DMS153 treated with DMSO at 0.1 percent for 48 hours (cell line): ENCODE measurements at regions not wholly inside any gene's neighbourhood (a gene's known extent, or its start where the extent isn't known, plus 50 kb on each side); places are given as distances from the start of the nearest gene placed in this dataset.
A peak's percentile ranks its signal among the peaks of the same experiment; 100 is the strongest.

Source experiments
- DNase-seq: peaks from one replicate; lab custom pipeline; 2025; ENCODE audit not compliant: unreplicated experiment; lab: John Stamatoyannopoulos, UW

GRCh38 chr2:53450923-53451322, 316.7 kb upstream of the CHAC2 start:
- DNase-seq, result peak; percentile 83

GRCh38 chr2:53448591-53448990, 319.0 kb upstream of the CHAC2 start:
- DNase-seq, result no peak

GRCh38 chr2:53448086-53448485, 319.5 kb upstream of the CHAC2 start:
- no peak for DNase-seq

GRCh38 chr2:53445383-53446070, 322.1 kb upstream of the CHAC2 start:
- DNase-seq, result no peak

GRCh38 chr2:53442783-53443182, 324.8 kb upstream of the CHAC2 start:
- no peak for DNase-seq

GRCh38 chr2:53442093-53442492, 325.5 kb upstream of the CHAC2 start:
- DNase-seq, result no peak

- DNase-seq, result no peak
Observed at GRCh38 chr2:53438692-53439091, 328.9 kb upstream of the CHAC2 start.

- no peak for DNase-seq
Observed at GRCh38 chr2:53438100-53438499, 329.5 kb upstream of the CHAC2 start.

GRCh38 chr2:53437371-53437770, 330.2 kb upstream of the CHAC2 start:
- no peak for DNase-seq

GRCh38 chr2:53436882-53437281, 330.7 kb upstream of the CHAC2 start:
- no peak for DNase-seq

- DNase-seq, result no peak
Observed at GRCh38 chr2:53435610-53436009, 332.0 kb upstream of the CHAC2 start.

- no peak for DNase-seq
Observed at GRCh38 chr2:53434466-53434865, 333.1 kb upstream of the CHAC2 start.

GRCh38 chr2:53432936-53433335, 334.7 kb upstream of the CHAC2 start:
- DNase-seq, result no peak

- DNase-seq, result no peak
Observed at GRCh38 chr2:53429901-53430300, 337.7 kb upstream of the CHAC2 start.

- DNase-seq, result no peak
Observed at GRCh38 chr2:53424902-53425301, 342.7 kb upstream of the CHAC2 start.

GRCh38 chr2:53423465-53423864, 344.1 kb upstream of the CHAC2 start:
- no peak for DNase-seq

GRCh38 chr2:53422979-53423378, 344.6 kb upstream of the CHAC2 start:
- DNase-seq, result no peak

GRCh38 chr2:53417385-53417784, 350.2 kb upstream of the CHAC2 start:
- no peak for DNase-seq

GRCh38 chr2:53407363-53408080, 360.1 kb upstream of the CHAC2 start:
- no peak for DNase-seq

GRCh38 chr2:53403792-53404413, 363.7 kb upstream of the CHAC2 start:
- no peak for DNase-seq

- DNase-seq, result no peak
Observed at GRCh38 chr2:53397085-53397484, 370.5 kb upstream of the CHAC2 start.

GRCh38 chr2:53381271-53381670, 386.3 kb upstream of the CHAC2 start:
- no peak for DNase-seq
